Gastroesophageal sphincter (tissue), 4 donors: ENCODE measurements at regions not wholly inside any gene's neighbourhood (a gene's known extent, or its start where the extent isn't known, plus 50 kb on each side); places are given as distances from the start of the nearest gene placed in this dataset.

ENCODE experiments used
- ATAC-seq: fragments of 150-250 bp; one replicate; pipeline ENCODE4 v1.9.1; 2016; ENCODE audit warnings: mild to moderate bottlenecking, moderate library complexity
- H3K27ac ChIP-seq, 4 donors: fragments of 200-600 bp; sonication (generic) in 3 of 4; 1 replicate in 3 of 4; 2 replicates in 1 of 4; pipeline ENCODE4 v1.5.1; 2016 to 2019
- H3K27me3 ChIP-seq: fragments of 200-600 bp; sonication (generic); one replicate; pipeline ENCODE4 v1.5.1; 2019
- H3K36me3 ChIP-seq, 2 donors: fragments of 200-600 bp; sonication (generic); one replicate each; pipeline ENCODE4 v1.5.1; 2019; ENCODE audit warnings: control low read depth in 1 of 2
- H3K4me1 ChIP-seq, 3 donors: fragments of 200-600 bp; sonication (generic); 1 replicate in 2 of 3; 2 replicates in 1 of 3; pipeline ENCODE4 v1.5.1; 2016 to 2019; ENCODE audit warnings: control low read depth in 2 of 3
- H3K4me3 ChIP-seq, 2 donors: fragments of 200-600 bp; sonication (generic); one replicate each; pipeline ENCODE4 v1.5.1; 2019; ENCODE audit warnings: mild to moderate bottlenecking in 1 of 2, moderate library complexity in 1 of 2
- H3K9me3 ChIP-seq, 3 donors: fragments of 200-600 bp; sonication (generic); one replicate each; pipeline ENCODE4 v1.5.1; 2017 to 2019; ENCODE audit warnings: control low read depth in 2 of 3
- CTCF ChIP-seq, 4 experiments: fragments of 200-600 bp in 2 of 4; fragments of 450-650 bp in 2 of 4; sonication (generic) in 1 of 4; IDR thresholded peaks; one replicate each; pipeline ENCODE4 v1.5.1; 2017 to 2019; ENCODE audit warnings: antibody characterized with exemption in 4 of 4, mild to moderate bottlenecking in 2 of 4, moderate library complexity in 2 of 4
- EP300 ChIP-seq: sonication (generic); formaldehyde crosslinking; IDR thresholded peaks from one replicate; pipeline ENCODE4 v1.6.1; 2017; ENCODE audit warnings: antibody characterized with exemption, mild to moderate bottlenecking
- POLR2A ChIP-seq, 2 donors: fragments of 450-650 bp; IDR thresholded peaks; one replicate each; pipeline ENCODE4 v1.6.1; 2017; ENCODE audit warnings: antibody characterized with exemption in 2 of 2, mild to moderate bottlenecking in 2 of 2, moderate library complexity in 1 of 2
- POLR2AphosphoS5 ChIP-seq: sonication (generic); formaldehyde crosslinking; IDR thresholded peaks from one replicate; pipeline ENCODE4 v1.6.1; 2017; ENCODE audit warnings: antibody characterized with exemption
- WGBS, 2 donors: methylation state at CpG; one replicate each; pipeline ENCODE4 v1.1.5; 2018; ENCODE audit warnings: low coverage in 1 of 2; 5-methylcytosine and 5-hydroxymethylcytosine counted together

GRCh38 chr16:85386467-85387170 lies 226.5 kb upstream of the GSE1 start:
- H3K4me1 ChIP-seq = peaks cover 0 to 55% (median 7%) of the 10 kb centered on the region in 3 donors
- WGBS, 2 donors = 87 to 90% methylated on average over 2 to 3 of the region's 13 CpGs

GRCh38 chr16:85387171-85387507 lies 226.0 kb upstream of the GSE1 start:
- peaks cover 0 to 51% (median 2%) of the 10 kb centered on the region in 3 donors for H3K4me1 ChIP-seq
- H3K4me3 ChIP-seq = no peak overlapping the region
- H3K9me3 ChIP-seq = no peaks in the 10 kb centered on the region
- H3K27me3 ChIP-seq = no peaks in the 10 kb centered on the region
- ATAC-seq = no peak
- no peak for TF ChIP-seq POLR2A (IDR thresholded peaks at IDR 0.05)
- TF ChIP-seq POLR2AphosphoS5 = no peak
- no peak for TF ChIP-seq CTCF (IDR thresholded peaks at IDR 0.05)
- TF ChIP-seq EP300 = no peak
- H3K27ac ChIP-seq = no peak overlapping the region
- 90% methylated on average over 9 of the region's 11 CpGs; no CpG with 5 or more reads in 1 of the 2 donors for WGBS, 2 donors
- H3K36me3 ChIP-seq = no peaks in the 10 kb centered on the region

More at GRCh38 chr16:85386467-85387170, 226.5 kb upstream of the GSE1 start:
- no peak for ATAC-seq
- H3K27me3 ChIP-seq = no peaks in the 10 kb centered on the region
- no peaks in the 10 kb centered on the region for H3K9me3 ChIP-seq
- TF ChIP-seq CTCF (IDR thresholded peaks at IDR 0.05) = no peak
- no peak for TF ChIP-seq POLR2A (IDR thresholded peaks at IDR 0.05)
- TF ChIP-seq EP300 = no peak
- no peak for TF ChIP-seq POLR2AphosphoS5
- H3K27ac ChIP-seq = no peak overlapping the region
- no peak overlapping the region for H3K4me3 ChIP-seq
- no peaks in the 10 kb centered on the region for H3K36me3 ChIP-seq

- WGBS, 2 donors = 83 to 95% methylated on average over 1 to 2 of the region's 2 CpGs
- H3K4me3 ChIP-seq = no peak overlapping the region
Observed at GRCh38 chr16:85387731-85388295, 225.3 kb upstream of the GSE1 start.

GRCh38 chr16:85389679-85390470 lies 223.2 kb upstream of the GSE1 start:
- 73 to 88% methylated on average over 12 to 13 of the region's 19 CpGs for WGBS, 2 donors
- peak overlapping the region; percentile 31 to 85 (median 81) for H3K27ac ChIP-seq
- no peak for ATAC-seq

More at GRCh38 chr16:85387731-85388295, 225.3 kb upstream of the GSE1 start:
- no peak for ATAC-seq
- TF ChIP-seq POLR2AphosphoS5 (no peak), POLR2A (IDR thresholded peaks at IDR 0.05) (no peak), EP300 (no peak), CTCF (IDR thresholded peaks at IDR 0.05) (no peak)
- Histone ChIP-seq H3K36me3 (no peaks in the 10 kb centered on the region), H3K9me3 (no peaks in the 10 kb centered on the region), H3K27me3 (no peaks in the 10 kb centered on the region), H3K27ac (no peak overlapping the region), H3K4me1 (peaks cover 0 to 49% (median 0%) of the 10 kb centered on the region in 3 donors)

More at GRCh38 chr16:85389679-85390470, 223.2 kb upstream of the GSE1 start:
- Histone ChIP-seq H3K27me3 (no peaks in the 10 kb centered on the region), H3K4me3 (no peak overlapping the region), H3K36me3 (no peaks in the 10 kb centered on the region), H3K9me3 (no peaks in the 10 kb centered on the region), H3K4me1 (peaks cover 0 to 56% (median 1%) of the 10 kb centered on the region in 3 donors)
- TF ChIP-seq EP300 = no peak
- no peak for TF ChIP-seq POLR2A (IDR thresholded peaks at IDR 0.05)
- TF ChIP-seq CTCF (IDR thresholded peaks at IDR 0.05) = no peak
- no peak for TF ChIP-seq POLR2AphosphoS5
